HG02885 (cell line): ENCODE measurements at regions not wholly inside any gene's neighbourhood (a gene's known extent, or its start where the extent isn't known, plus 50 kb on each side); places are given as distances from the start of the nearest gene placed in this dataset.
"Not testable (repeated sequence)": the region's sequence is repeated elsewhere in the genome, so short reads cannot be mapped to it uniquely, and the experiment has no call there.

Experiments used
- ATAC-seq: cut with Tn5 transposase; IDR thresholded peaks from one replicate; pipeline ENCODE4 v1.9.1; 2021; ENCODE audit warnings: mild to moderate bottlenecking; ENCODE audit not compliant: unreplicated experiment, poor library complexity

DNA sequence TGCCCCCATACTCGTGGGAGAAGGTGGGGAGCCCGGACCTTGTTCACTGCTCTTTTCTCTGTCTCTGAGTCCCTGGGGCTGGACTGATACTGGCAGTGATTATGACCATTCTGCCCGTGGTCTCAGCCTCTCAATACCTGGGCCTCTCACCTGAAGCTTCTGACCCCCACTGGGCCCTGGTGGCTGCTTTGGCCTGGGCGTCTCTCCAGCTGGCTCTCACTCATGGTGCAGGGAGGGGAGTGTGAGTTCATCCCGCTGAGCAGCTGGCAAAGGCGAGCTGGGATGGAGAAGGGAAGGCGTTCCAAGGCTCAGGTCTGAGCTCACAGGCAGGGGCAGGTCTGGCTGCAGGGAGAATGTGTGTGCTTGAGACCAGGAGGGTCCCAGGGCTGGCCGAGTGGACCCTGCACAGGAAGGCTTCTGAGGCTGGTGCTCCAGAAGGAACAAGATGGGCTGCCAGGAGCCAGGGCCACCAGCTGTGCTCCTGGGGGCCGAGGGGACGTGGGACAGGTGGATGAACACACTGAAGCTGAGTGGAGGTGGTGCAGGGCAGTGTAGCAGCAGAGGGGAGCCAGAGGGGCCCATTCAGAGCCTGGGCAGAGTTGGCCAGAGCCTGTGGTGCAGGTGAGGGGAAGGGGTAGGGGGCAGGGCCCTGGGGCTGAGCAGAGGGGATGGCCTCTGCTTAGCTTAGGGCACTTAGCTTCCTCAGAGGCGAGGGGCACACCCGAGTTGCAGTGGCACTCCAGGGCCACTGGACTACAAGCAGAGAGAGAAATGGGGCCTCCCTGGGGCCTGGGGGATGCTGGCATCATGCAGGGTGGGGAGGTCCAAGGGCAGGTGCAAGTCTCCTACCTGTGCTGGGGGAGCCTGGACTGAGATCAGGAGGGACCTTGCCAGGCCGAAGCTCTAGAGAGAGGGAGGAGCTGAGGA, 122.5 kb downstream of the TMEM121 start:
- not testable (repeated sequence) for ATAC-seq

DNA sequence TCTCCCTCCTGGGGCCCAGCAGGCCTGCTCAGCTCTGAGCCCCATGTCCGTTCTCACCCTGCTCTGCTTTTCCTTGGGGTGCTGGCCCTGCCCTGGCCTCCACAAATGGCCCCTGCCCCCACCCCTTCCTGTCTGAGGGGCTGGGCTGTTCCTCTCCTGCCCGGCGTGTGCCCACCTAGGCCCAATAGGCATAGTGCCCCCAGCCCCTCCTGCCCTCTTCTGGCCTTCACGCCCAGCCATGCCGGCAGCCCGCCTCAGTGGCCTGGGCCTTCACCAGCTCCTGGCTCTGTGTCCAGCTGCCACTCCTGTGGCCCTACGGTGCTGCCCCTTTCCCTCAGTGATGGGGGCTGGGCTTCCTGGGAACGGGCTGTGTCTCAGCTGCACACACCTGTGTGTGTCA, 125.9 kb downstream of the TMEM121 start:
- ATAC-seq, result not testable (repeated sequence)

DNA sequence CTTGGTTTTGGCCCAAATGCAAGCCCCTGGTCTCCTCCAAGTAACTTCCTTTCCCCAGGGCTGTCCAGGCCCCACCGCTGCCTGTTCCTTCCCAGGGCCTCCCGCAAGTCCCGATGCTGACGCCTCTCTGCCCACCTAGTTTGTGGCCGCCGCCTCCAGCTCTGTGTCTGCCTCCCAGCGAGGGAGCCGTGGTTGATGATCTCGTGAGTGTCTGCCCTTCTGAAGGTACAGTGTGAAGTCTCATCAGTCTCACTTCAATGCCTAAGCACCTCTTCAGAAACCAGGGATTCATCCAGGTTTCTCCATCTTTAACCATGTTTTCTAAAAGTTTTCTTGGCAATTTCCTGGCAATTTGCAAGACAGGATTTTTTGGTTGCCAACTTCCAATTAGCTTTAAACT, 127.5 kb downstream of the TMEM121 start:
- ATAC-seq, result not testable (repeated sequence)

DNA sequence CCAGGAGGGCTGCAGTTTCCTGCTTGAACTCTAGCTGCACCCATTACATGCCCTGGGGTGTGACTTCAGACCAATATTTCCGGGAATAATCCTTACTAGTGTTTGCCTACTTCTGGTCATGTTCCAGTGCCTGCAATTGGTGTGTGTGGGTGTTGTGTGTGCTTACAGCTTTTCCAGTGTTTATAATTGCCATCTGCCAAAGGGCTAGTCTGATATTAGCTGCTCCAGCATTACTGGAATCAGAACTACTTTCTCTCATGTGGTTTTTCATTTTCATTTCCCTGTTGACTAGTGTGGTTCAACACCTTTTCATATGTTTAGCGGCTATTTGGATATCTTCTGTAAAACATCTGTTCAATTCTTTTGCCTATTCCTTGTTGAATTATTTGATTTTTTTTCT, 132.9 kb downstream of the TMEM121 start:
- not testable (repeated sequence) for ATAC-seq

DNA sequence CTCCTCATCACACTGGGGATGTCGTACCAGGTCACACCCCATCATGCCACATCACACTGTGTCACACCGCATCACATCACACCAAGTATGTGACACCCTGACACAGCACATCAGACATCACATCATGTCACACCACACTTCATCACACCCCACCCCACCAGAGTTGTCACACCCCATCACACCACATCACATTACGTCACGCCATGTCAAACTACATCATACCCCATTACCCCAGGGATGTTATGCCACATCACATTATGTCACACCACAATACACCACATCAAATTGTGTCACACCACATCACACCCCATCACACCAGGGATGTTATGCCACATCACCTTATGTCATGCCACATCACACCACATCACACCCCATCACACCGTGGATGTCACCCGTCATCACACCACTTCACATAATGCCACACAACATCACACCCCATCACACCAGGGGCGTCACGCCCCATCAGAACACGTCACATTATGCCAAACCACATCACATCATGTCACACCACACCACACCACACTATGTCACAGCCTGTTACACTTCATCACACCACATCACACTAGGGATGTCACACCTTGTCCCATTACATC, 133.6 kb downstream of the TMEM121 start:
- ATAC-seq, result no peak

DNA sequence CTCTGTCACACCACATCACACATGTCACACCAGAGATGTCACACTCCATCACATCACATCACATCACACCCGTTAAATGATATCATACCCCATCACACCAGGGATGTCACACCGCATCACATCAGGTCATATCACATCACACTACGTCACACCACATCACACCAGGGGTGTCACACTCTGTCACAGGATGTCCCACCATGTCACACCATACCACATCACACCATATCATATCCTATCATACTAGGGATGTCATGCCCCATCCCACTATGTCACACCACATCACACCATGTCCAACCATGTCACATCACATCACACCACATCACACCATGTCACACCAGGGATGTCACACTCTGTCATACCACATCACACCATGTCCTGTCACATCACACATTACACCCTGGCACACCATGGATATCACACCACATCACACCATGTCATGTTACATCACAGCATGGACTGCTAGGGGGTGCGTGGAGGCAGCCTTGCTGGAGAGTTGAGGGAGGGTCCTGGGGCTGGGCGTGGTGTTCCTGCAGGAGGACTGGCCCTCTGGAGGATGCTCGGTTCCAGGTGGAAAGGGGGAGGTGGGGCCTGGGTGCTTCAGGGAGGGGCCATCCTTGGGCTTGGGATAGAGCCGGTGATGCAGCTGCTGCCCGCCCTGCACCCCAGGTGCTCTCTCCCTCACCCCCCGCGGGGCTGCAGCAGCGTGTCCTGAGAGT, 134.6 kb downstream of the TMEM121 start:
- ATAC-seq, result no peak

DNA sequence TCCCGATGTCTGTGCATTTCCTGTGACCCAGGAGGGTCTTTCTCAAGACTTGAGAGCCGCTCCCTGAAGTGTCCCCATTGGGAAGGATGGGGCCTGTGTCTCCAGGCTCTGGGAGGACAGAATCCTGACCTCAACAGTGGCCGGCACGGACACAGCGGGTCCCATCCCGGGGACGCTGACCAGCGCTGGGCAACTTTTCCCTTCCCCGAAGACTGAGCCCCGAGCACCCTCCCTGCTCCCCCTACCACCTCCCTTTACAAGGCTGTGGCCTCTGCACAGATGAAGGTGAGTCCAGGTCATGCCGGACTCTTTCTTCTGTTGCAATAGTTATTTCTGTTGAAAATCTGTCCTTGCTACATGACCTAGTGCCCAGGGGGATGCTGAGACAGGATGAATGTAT, 135.7 kb downstream of the TMEM121 start:
- not testable (repeated sequence) for ATAC-seq

DNA sequence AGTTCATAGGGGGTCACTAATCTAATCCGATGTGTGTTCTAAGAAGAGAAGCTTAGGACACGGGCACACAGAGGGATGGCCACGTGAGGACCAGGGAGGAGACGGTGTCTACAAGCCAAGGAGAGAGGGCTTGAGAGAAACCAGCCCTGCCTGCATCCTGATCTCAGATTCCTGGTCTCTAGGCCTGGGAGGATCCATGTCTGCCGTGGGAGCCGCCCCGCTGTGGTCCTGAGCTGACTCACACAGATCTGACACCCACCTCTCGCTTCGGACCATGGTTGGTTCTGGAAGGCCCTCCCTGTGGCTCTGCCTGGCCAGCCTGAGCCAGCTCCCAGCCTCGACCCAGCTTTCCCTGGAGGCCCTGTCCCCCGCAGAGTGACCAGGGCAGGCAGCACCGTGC, 136.2 kb downstream of the TMEM121 start:
- not testable (repeated sequence) for ATAC-seq

DNA sequence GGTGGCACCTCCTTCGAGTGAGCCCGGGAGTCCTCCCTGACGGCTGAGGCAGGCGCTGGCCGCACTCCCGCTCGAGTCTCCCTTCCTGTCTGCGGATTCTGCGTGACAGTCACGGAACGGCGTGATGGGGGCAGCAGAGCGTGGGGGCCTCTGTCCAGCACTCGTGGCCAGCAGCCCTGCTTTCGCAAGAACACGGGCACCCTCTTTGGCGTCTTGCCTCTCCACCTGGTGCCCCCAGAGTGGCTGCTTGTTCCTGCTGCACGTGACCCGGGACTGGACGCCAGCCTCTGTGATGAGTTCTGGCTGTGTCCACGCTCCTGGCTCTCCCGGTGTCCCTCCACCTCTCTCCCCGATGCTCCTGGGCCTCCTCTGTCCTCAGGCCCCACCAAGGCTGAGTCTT, 136.9 kb downstream of the TMEM121 start:
- not testable (repeated sequence) for ATAC-seq

DNA sequence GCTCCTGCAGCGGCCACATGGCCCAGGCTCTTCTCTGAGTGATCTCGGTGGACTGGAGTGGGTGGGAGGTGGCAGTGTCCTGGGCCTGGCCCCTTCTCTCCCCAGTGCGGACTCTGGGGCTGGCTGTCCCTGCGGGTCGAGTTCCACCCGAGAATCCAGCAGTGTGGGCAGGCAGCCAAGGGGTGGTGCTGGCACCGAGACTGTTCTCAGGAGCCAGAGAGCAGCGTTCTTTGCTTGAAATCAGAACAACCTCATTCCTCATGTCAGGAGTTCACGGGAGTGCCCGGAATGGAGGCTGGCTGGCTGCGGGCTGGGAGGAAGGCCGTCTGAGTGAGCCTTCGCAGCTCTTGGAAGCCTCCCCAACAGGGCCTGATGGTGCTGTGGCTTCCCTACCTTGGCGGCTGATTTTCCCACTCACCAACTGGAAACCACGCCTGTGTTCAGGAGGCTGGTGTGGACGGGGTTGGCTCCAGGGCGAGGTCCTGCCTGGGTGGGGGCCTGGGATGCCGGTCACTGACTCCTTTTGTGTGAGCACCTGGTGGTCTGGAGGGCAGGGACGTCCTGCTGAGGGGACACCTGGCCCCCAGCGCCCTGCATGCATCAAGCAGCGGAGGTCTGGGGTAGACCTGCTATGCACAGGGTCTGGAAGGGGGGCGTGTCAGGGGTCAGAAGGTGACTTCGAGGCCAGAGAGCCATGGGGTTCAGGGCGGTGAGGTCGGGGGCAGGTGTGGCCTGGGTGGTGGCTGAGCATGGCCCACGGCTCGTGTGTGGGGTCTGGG, 137.6 kb downstream of the TMEM121 start:
- ATAC-seq, result not testable (repeated sequence)

DNA sequence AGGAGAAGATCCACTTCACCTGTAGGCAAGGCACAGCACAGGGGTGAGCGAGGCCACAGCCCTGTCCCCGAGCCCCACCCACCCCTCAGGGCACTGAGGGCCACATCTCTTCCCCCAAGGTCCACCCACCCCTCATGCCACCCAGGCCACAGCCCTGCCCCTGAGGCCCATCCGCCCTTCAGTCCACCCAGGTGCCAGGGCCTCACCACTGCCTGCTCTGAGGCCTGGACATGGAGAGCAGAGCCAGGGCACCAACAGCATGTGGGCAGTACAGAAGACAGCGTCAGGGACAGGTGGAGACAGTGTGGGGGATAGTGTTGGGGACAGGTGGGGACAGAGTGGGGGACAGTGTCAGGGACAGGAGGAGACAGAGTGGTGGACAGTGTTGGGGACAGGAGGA, 138.3 kb downstream of the TMEM121 start:
- no peak for ATAC-seq

DNA sequence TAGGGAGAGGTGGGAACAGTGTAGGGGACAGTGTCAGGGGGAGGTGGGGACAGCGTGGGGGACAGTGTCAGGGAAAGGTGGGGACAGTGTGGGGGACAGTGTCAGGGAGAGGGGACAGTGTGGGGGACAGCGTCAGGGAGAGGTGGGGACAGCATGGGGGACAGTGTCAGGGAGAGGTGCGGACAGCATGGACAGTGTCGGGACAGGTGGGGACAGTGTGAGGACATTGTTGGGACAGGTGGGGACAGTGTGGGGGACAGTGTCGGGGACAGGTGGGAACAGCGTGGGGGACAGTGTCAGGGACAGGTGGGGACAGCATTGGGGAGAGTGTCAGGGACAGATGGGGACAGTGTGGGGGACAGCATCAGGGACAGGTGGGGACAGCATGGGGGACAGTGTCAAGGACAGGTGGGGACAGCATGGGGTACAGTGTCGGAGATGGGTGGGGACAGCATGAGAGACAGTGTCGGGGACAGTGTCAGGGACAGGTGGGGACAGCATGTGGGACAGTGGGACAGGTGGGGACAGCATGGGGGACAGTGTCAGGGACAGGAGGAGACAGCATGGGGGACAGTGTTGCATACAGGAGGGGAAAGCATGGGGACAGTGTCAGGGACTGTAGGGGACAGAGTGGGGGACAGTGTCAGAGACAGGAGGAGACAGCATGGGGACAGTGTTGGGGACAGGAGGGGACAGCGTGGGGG, 139.0 kb downstream of the TMEM121 start:
- no peak for ATAC-seq

DNA sequence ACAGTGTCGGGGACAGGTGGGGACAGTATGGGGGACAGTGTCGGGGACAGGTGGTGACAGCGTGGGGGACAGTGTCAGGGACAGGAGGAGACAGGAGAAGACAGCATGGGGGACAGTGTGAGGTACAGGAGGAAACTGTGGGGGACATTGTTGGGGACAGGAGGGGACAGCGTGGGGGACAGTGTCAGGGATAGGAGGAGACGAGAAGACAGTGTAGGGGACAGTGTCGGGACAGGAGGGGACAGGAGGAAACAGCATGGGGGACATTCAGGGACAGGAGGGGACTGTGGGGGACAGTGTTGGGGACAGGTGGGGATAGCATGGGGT, 139.5 kb downstream of the TMEM121 start:
- no peak for ATAC-seq

DNA sequence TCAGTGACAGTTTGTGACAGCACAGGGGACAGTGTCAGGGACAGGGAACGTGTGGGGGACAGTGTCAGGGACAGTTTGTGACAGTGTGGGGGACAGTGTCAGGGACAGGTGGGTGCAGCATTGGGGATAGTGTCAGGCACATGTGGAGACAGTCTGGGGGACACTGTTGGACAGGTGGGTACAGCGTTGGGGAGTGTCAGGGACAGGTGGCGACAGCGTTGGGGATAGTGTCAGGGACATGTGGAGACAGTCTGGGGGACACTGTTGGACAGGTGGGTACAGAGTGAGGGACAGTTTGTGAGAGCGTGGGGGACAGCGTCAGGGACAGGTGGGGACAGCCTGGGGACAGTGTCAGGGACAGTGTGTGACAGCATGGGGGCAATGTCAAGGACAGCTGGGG, 140.0 kb downstream of the TMEM121 start:
- ATAC-seq, result no peak

DNA sequence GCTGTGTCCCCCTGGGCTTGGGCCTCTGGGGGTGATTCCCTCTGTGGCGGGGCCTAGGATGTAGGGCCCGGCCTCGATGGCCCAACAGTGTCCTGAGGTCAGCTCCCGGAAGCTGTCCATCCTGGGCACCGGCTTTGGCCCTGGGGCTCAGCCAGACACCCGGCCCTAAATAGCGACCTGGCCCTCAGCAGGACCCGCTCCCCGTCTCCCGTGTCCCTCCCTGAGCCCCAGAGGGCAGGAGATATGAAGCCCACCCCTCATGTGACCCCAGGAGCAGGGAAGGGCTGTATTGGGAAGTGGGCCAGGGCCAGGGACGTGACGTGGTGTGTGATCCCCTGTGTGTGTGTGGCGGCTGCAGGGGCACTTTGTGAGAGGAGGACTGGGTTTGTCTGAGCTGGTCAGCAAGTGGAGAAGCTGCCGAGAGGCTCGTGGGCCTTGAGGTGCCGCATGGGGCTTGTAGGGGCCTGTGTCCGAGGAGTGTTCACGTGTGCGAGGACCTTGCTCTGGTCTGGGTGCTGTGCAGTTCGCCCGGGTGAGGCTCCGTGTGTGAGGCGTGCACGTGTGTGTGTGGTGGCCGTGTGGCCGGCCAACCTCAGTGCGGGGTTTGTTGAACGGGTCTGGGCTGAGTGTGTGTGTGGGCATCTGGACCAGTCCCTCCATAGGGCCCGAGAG, 140.7 kb downstream of the TMEM121 start:
- ATAC-seq, result not testable (repeated sequence)

DNA sequence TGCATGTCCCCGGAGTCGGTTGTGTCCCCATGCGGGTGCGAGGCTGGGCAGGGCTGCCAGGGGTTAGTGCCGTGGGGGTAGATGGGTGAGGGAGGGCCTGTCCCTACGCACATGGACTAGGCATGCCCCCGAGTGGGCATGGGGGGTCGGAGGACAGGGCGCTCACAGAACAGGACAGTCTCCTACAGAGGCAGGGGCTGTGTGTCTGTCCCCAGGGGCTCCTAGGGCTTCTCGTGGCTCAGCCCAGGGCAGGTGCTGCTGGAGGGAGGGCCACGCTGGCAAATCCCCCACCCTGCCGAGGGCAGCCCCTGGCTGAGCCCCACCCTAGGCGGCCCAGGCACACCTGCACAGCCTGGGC, 141.3 kb downstream of the TMEM121 start:
- ATAC-seq, result not testable (repeated sequence)

DNA sequence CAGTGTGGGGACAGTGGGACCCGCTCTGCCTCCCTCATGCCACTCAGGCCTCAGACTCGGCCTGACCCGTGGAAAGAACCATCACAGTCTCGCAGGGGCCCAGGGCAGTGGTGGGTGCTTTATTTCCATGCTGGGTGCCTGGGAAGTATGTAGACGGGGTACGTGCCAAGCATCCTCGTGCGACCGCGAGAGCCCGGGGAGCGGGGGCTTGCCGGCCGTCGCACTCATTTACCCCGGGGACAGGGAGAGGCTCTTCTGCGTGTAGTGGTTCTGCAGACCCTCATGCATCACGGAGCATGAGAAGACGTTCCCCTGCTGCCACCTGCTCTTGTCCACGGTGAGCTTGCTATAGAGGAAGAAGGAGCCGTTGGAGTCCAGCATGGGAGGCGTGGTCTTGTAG, 141.6 kb downstream of the TMEM121 start:
- ATAC-seq, result not testable (repeated sequence)

DNA sequence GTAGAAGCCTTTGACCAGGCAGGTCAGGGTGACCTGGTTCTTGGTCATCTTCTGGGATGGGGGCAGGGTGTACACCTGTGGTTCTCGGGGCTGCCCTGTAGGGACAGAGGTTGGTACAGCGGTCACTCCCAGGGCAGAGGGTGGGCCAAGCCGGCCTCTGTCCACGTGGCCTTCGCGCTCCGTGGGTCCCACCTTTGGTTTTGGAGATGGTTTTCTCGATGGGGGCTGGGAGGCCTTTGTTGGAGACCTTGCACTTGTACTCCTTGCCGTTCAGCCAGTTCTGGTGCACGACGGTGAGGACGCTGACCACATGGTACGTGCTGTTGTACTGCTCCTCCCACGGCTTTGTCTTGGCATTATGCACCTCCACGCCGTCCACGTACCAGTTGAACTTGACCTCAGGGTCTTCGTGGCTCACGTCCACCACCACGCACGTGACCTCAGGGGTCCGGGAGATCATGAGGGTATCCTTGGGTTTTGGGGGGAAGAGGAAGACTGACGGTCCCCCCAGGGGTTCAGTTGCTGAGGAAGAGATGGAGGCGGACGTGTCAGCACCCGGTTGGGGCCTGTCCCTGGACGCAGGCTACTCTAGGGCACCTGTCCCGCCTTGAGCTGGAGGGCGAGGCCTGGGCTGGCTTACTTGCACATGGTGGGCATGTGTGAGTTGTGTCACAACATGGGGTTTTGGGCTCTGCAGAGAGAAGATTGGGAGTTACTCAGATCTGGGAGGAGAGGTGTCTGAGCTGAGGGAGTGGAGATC, 142.3 kb downstream of the TMEM121 start:
- not testable (repeated sequence) for ATAC-seq

DNA sequence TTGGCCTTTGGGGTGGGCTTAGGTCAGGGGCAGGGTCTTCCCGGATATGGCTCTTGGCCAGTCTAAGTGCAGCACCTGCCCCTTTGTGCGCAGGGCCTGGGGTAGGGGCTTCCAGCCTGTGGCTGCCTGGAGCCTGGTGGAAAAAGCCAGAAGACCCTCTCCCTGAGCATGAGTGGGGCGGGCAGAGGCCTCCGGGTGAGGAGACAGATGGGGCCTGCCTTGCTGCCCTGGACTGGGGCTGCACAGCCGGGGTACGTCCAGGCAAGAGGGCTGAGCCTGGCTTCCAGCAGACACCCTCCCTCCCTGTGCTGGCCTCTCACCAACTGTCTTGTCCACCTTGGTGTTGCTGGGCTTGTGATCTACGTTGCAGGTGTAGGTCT, 142.8 kb downstream of the TMEM121 start:
- ATAC-seq, result not testable (repeated sequence)
